Stomach (tissue), 8 donors: ENCODE measurements at regions not wholly inside any gene's neighbourhood (a gene's known extent, or its start where the extent isn't known, plus 50 kb on each side); places are given as distances from the start of the nearest gene placed in this dataset.
A peak's percentile ranks its signal among the peaks of the same experiment; 100 is the strongest.

Experiments used
- DNase-seq, 2 donors: peaks; one replicate each; pipeline versions ENCODE4 v3.0.0 to v3.0.0-alpha.2; 2013 to 2019
- H3K27ac ChIP-seq, 5 donors: fragments of 200-600 bp in 4 of 5; sonication (generic) in 4 of 5; one replicate each; pipeline ENCODE4 v1.5.1; 2013 to 2019; ENCODE audit warnings: mild to moderate bottlenecking in 1 of 5, moderate library complexity in 1 of 5
- H3K27me3 ChIP-seq, 3 donors: fragments of 200-600 bp; sonication (generic); one replicate each; pipeline ENCODE4 v1.5.1; 2017 to 2019; ENCODE audit warnings: mixed run types in 1 of 3
- H3K36me3 ChIP-seq, 4 donors: fragments of 200-600 bp; sonication (generic); 1 replicate in 3 of 4; 2 replicates in 1 of 4; pipeline ENCODE4 v1.5.1; 2016 to 2019
- H3K4me1 ChIP-seq, 4 donors: fragments of 200-600 bp; sonication (generic); one replicate each; pipeline ENCODE4 v1.5.1; 2016 to 2019
- H3K4me3 ChIP-seq, 4 donors: fragments of 200-600 bp; sonication (generic) in 3 of 4; one replicate each; pipeline ENCODE4 v1.5.1; 2016 to 2019; ENCODE audit warnings: mild to moderate bottlenecking in 1 of 4
- H3K9me3 ChIP-seq, 4 donors: fragments of 200-600 bp; sonication (generic); one replicate each; pipeline ENCODE4 v1.5.1; 2016 to 2019
- EP300 ChIP-seq: sonication (generic); formaldehyde crosslinking; IDR thresholded peaks from one replicate; pipeline ENCODE4 v1.6.1; 2017; ENCODE audit warnings: antibody characterized with exemption
- POLR2A ChIP-seq, 4 donors: fragments of 450-650 bp; IDR thresholded peaks; one replicate each; pipeline ENCODE4 v1.6.1; 2016; ENCODE audit warnings: antibody characterized with exemption in 4 of 4, control low read depth in 2 of 4, mild to moderate bottlenecking in 1 of 4, moderate library complexity in 1 of 4
- POLR2AphosphoS5 ChIP-seq, 3 donors: sonication (generic); formaldehyde crosslinking; IDR thresholded peaks; one replicate each; pipeline ENCODE4 v1.6.1; 2016; ENCODE audit warnings: antibody characterized with exemption in 3 of 3
- WGBS, 5 donors: extraction: QIAGEN DNeasy Blood & Tissue Kit in 3 of 5; methylation state at CpG; one replicate each; pipeline versions ENCODE4 v1.1.5 to v1.1.7; 2013 to 2018; 5-methylcytosine and 5-hydroxymethylcytosine counted together
- intact Hi-C: fragments of 100-400 bp; cut with DNase I; formaldehyde crosslinking; loops from one replicate; pipeline ENCODE4 v1.15.1; 2023; ENCODE audit warnings: low total_unique reads
- TF ChIP-seq, protein P1 (sequence below), 7 experiments: fragments of 450-650 bp in 4 of 7; fragments of 200-600 bp in 3 of 7; sonication (generic) in 3 of 7; IDR thresholded peaks; one replicate each; pipeline ENCODE4 v1.5.1; 2016 to 2019; ENCODE audit warnings: antibody characterized with exemption in 7 of 7, control low read depth in 2 of 7, mild to moderate bottlenecking in 1 of 7
- donor health status: healthy with polysubstance abuse.
- donor health status: Bipolar disorder and iron deficiency.
- donor health status: healthy.

DNA sequence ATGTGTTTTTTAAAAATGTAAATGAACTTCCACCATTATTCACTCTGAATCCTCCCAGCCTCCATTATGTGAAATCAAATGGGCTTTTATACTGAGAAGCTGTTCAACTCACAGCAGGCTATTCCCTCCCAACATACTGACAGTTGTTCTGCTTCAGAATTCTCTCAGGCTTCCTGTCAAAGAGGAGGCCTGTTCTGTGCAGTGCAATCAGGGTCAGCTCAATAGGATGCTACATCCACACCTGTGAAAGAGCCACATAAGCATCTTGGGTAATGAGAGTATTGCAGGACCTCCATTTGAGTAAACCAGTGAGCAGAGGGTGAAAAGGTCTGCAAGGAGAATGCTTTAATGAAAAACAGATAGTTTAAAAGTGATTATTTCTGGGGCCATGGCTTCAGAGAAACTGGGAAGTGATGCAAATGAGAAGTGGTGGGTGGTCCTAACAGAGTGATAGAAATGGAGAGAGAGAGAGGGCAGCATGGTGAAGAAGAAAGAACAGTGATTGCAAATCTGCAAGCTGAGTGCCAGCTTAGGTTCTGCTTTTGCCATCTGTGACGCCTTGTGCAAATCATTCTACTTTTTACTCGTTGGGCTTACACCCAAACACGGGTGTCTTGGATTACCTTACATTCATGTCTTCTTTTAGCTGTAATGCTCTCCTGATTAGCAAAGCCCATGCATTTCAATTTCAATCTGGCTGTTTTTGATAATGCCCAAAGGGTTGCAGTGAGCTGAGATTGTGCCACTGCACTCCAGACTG is 202.5 kb upstream of the NMUR2 start:
- TF ChIP-seq, protein P1, sequence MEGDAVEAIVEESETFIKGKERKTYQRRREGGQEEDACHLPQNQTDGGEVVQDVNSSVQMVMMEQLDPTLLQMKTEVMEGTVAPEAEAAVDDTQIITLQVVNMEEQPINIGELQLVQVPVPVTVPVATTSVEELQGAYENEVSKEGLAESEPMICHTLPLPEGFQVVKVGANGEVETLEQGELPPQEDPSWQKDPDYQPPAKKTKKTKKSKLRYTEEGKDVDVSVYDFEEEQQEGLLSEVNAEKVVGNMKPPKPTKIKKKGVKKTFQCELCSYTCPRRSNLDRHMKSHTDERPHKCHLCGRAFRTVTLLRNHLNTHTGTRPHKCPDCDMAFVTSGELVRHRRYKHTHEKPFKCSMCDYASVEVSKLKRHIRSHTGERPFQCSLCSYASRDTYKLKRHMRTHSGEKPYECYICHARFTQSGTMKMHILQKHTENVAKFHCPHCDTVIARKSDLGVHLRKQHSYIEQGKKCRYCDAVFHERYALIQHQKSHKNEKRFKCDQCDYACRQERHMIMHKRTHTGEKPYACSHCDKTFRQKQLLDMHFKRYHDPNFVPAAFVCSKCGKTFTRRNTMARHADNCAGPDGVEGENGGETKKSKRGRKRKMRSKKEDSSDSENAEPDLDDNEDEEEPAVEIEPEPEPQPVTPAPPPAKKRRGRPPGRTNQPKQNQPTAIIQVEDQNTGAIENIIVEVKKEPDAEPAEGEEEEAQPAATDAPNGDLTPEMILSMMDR (IDR thresholded peaks at IDR 0.05) = no peak
- no peak for TF ChIP-seq POLR2AphosphoS5 (IDR thresholded peaks at IDR 0.05)
- TF ChIP-seq EP300 = no peak
- no peak for TF ChIP-seq POLR2A (IDR thresholded peaks at IDR 0.05)
- Histone ChIP-seq H3K9me3 (no peaks in the 10 kb centered on the region), H3K27me3 (no peaks in the 10 kb centered on the region), H3K36me3 (no peaks in the 10 kb centered on the region), H3K4me1 (no peaks in the 10 kb centered on the region), H3K27ac (no peak overlapping the region), H3K4me3 (no peak overlapping the region)
- WGBS, 5 donors = 63 to 76% (median 73%) methylated on average over 3 of the region's 3 CpGs
- intact Hi-C loops = no loop called here
- DNase-seq = no peak

DNA sequence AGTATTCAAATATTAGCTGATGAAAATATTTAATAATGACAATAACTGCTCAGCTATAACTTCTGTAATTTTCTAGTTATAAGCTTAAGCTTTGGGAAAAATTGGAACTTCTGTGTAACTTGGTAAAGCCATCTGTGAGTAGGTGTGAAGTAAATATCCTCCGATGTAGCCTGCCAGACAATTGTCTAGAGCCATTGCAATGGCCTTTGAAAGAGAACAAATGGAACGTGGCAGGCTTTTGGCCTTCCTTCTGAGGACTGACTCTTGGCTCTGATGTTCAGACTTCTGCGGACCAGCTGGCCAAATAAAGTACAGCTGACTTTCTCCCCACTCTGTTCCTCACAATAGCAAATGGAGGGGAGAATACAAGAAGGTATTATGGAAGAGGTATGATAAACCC is 203.4 kb upstream of the NMUR2 start:
- TF ChIP-seq, protein P1 (IDR thresholded peaks at IDR 0.05) = no peak
- TF ChIP-seq POLR2AphosphoS5 (IDR thresholded peaks at IDR 0.05) (no peak), POLR2A (IDR thresholded peaks at IDR 0.05) (no peak), EP300 (no peak)
- Histone ChIP-seq H3K4me3 (no peak overlapping the region), H3K27ac (no peak overlapping the region), H3K9me3 (no peaks in the 10 kb centered on the region), H3K36me3 (no peaks in the 10 kb centered on the region), H3K27me3 (no peaks in the 10 kb centered on the region), H3K4me1 (no peaks in the 10 kb centered on the region)
- 62 to 73% (median 66%) methylated on average over 3 of the region's 3 CpGs for whole genome bisulfite sequencing, 5 donors
- intact Hi-C loops = no loop called here
- peak in 1 of 2 donors; percentile 22 for DNase-seq

DNA sequence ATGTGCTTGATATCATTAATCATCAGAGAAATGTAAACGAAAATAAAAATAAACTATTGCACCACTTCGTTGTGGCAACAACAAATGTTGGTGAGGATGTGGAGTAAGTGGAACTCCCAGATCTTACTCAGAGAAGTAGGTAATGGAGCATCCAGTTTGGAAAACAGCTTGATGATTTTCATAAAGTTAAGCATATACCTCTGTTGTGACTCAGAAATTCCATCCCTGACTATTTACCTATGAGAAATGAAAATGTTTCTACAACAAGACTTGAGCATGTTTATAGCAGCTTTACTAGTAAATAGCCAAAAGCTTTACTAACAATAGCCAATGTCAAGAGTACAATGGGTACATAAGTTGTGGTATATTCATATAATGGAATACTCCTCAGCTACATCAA is 214.7 kb upstream of the NMUR2 start:
- no peak overlapping the region for H3K4me3 ChIP-seq
- H3K27ac ChIP-seq = no peak overlapping the region
- no peak for TF ChIP-seq POLR2AphosphoS5 (IDR thresholded peaks at IDR 0.05)
- no peak for TF ChIP-seq POLR2A (IDR thresholded peaks at IDR 0.05)
- TF ChIP-seq EP300 = no peak
- TF ChIP-seq, protein P1 (IDR thresholded peaks at IDR 0.05) = no peak
- no peaks in the 10 kb centered on the region for H3K9me3 ChIP-seq
- no peaks in the 10 kb centered on the region for H3K27me3 ChIP-seq
- intact Hi-C loops = no loop called here
- H3K36me3 ChIP-seq = no peaks in the 10 kb centered on the region
- DNase-seq = no peak
- 56 to 69% (median 62%) methylated on average over 2 of the region's 2 CpGs for WGBS, 5 donors
- H3K4me1 ChIP-seq = no peaks in the 10 kb centered on the region

DNA sequence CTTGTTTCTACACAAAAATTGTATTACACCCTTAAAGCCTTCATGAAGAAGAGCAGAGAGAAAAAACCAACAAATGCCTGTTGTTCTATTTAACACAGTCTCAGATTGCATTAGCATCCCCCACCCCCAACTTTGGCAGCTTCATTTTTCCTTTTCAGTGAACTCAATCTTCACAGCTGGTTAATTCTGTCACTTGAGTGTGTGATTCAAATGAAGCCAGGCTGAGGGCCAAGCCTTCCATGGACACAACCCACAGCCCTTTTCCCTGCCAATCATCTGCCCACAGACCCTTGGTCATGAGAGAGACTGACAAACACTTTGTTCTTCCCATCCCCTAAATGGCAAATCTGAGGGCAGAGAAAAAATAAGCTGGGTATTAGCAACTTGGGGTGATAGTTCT is 217.5 kb upstream of the NMUR2 start:
- intact Hi-C loops = no loop called here
- Histone ChIP-seq H3K4me1 (no peaks in the 10 kb centered on the region), H3K27me3 (no peaks in the 10 kb centered on the region), H3K4me3 (no peak overlapping the region), H3K36me3 (no peaks in the 10 kb centered on the region), H3K9me3 (no peaks in the 10 kb centered on the region), H3K27ac (no peak overlapping the region)
- no peak for DNase-seq
- TF ChIP-seq, protein P1 (IDR thresholded peaks at IDR 0.05) = no peak
- TF ChIP-seq POLR2A (IDR thresholded peaks at IDR 0.05) = no peak
- TF ChIP-seq EP300 = no peak
- no peak for TF ChIP-seq POLR2AphosphoS5 (IDR thresholded peaks at IDR 0.05)
